ENCODE measurements at regions not wholly inside any gene's neighbourhood (a gene's known extent, or its start where the extent isn't known, plus 50 kb on each side); places are given as distances from the start of the nearest gene placed in this dataset.
A peak's percentile ranks its signal among the peaks of the same experiment; 100 is the strongest.

DNA sequence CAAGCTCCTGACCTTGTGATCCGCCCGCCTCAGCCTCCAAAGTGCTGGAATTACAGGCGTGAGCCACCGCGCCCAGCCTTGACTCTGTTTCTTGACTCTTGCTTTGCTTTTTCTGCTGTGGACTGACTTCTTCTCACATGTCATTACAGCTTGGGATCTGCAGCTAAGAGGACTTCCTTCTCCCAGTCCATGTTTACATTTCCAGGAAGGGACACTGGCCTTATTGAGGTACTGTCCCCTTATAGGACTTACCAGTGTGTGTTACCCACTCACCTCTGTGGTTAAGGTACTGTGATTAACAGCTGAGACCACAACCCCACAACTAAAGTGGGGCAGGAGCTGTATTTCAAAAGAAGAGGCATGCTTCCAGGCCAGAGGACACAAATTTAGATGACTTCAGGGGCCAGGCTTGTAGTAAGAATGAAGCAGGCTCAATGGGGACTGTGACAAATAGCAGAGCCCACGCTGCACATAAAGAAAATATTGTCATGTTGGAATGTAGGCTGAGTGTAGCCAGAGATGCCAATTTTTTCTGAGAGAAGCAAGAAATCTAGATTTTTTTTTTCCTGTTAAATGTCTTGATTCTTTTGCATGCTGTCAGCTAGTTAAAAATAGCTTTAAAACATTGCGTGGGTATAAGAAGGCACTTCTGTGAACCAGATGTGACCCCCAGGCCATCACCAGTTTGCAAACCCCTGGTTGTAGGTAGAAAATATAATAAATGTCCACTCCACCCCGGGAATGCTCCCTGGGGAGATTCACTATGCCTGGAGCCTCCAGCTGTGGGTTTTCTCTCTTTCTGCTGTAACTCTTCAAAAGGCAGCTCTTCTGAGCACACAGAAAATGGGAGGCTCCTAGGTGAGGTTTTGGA lies 75.0 kb downstream of the PTPDC1 start:
- TF ChIP-seq, protein P1, sequence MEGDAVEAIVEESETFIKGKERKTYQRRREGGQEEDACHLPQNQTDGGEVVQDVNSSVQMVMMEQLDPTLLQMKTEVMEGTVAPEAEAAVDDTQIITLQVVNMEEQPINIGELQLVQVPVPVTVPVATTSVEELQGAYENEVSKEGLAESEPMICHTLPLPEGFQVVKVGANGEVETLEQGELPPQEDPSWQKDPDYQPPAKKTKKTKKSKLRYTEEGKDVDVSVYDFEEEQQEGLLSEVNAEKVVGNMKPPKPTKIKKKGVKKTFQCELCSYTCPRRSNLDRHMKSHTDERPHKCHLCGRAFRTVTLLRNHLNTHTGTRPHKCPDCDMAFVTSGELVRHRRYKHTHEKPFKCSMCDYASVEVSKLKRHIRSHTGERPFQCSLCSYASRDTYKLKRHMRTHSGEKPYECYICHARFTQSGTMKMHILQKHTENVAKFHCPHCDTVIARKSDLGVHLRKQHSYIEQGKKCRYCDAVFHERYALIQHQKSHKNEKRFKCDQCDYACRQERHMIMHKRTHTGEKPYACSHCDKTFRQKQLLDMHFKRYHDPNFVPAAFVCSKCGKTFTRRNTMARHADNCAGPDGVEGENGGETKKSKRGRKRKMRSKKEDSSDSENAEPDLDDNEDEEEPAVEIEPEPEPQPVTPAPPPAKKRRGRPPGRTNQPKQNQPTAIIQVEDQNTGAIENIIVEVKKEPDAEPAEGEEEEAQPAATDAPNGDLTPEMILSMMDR (IDR thresholded peaks at IDR 0.05; ENCODE audit: low read depth, low read length) = no peak
- DNase-seq (ENCODE audit: low read depth in 2 of 2) = no peak
- H3K4me3 ChIP-seq (replicated peaks in 1 of 2; ENCODE audit: low read depth in 2 of 2, low read length in 2 of 2) = no peak overlapping the region

DNA sequence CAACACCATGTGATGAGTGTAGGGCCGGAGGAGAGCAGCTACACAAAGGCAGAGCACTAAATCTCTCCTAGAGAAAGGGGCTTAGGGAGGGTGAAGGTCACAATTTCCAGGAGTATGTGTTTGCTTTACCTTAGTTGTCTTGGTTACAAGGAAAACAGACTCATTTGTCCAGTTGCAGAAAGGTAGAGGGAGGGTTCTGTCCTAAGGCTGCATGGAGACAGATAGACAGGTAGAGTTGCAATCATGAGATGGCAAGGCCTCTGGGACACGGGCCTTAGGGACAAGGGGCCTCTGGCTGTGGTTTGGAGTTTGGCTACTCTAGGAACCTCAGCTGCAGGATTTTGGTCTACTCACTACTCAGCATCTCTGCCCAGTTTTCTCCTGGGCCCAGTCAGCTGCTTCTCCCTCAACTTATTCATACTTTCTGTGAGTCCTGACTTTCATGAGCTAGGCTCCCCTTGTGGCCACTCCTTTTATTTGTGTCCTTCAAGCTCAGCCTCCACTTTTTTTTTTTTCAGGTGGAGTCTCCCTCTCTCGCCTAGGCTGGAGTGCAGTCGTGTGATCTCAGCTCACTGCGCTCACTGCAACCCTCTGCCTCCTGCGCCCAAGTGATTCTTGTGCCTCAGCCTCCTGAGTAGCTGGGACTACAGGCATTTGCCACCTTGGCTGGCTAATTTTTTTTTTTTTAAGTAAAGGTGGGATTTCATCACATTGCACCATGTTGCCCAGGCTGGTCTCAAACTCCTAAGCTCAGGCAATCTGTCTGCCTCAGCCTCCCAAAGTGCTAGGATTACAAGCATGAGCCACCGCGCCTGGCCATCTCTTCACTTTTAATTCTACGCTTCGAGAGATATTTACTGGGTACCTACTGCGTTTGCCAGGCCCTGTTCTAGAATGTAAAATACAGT lies 76.6 kb downstream of the PTPDC1 start:
- DNase-seq (ENCODE audit: low read depth in 2 of 2) = no peak
- TF ChIP-seq, protein P1 (IDR thresholded peaks at IDR 0.05; ENCODE audit: low read depth, low read length) = peak; percentile 18

DNA sequence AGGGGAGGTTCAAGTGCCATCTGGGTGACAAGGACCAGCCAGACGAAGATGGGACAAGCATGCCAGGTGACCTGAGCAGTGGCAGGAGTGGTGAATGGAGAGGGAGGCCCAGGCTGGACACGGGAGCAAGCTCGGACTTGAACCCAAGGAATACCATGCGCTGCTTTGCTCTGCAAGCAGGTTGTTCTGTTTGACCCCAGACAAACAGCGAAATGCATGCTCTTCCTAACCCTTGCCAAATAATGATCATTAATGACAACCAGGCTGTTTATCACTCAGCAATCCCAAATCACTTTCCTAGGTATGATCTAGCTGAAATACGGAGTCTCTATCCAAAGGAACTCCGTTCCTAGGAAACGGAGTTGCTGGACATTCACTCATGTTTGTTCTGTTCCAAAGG lies 77.4 kb downstream of the PTPDC1 start:
- DNase-seq (ENCODE audit: low read depth in 2 of 2) = no peak
- TF ChIP-seq, protein P1 (IDR thresholded peaks at IDR 0.05; ENCODE audit: low read depth, low read length) = no peak

More for the DNA sequence above, 76.6 kb downstream of the PTPDC1 start:
- H3K4me3 ChIP-seq (replicated peaks in 1 of 2; ENCODE audit: low read depth in 2 of 2, low read length in 2 of 2) = no peak overlapping the region

DNA sequence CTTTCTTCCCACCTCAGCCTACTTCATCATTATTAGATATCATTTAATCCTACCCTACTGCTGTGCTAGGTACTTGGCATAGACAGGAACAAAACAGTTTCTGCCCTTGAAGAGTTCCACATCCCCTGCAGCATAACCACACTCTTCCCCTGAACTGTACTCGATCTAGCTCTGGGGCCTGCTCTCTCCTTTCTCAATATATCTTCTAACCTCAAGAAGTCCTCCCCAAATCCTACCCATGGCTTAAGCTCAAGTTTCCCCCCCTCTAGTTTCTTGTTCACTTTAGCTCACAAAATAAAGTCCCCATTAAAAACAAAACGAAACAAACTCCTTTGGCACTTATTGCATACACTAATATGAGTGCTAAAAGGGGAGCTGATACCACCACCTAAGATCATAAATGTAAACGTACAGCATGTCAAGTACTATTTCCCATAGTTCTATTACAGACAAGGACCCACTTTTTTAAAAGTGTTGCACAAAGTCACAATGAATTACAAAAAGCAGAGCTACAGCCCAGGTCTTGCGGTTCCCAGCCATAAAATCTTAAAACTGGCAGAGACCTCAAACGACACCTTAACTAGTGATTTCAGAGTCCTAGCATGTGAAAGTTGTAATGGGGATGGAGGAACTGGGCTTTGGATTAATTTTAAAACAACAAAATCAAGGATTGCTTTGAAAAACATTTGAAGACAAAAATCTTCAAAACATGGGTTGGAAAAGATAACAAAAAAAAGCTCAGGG lies 80.7 kb downstream of the PTPDC1 start:
- TF ChIP-seq, protein P1 (IDR thresholded peaks at IDR 0.05; ENCODE audit: low read depth, low read length) = no peak
- H3K4me3 ChIP-seq (replicated peaks in 1 of 2; ENCODE audit: low read depth in 2 of 2, low read length in 2 of 2) = no peak overlapping the region
- no peak for DNase-seq (ENCODE audit: low read depth in 2 of 2)

More for the DNA sequence above, 77.4 kb downstream of the PTPDC1 start:
- H3K4me3 ChIP-seq (replicated peaks in 1 of 2; ENCODE audit: low read depth in 2 of 2, low read length in 2 of 2) = no peak overlapping the region

DNA sequence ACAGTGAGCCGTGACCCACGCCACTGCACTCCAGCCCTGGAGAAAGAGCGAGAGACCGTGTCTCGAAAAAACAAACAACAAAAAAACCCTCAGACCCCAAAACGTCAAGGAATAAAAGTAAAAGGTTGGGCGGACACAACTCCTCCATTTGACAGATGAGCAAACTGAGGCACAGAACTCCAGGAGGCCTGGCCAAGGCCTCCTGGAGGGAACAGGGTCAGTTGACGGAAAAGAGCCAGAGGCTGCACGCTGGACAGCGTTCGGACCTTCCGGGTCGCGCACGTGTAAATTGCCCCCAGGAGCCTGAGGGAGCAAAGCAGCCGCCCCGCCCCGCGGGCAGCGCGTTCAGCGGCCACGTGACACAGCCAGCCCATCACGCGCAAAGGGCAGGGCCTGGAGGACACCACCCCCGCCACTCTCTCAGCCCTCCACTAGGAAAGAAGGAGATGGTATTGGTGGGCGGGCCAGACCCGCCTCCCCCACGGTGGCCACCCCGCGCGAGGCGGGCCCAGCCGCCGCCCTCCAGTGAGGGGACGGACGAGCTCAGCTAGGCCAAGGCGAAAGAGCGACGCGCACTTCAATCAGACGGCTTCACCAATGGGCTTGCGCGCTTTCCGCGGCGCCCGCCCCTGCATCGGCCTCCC lies 81.5 kb downstream of the PTPDC1 start:
- DNase-seq (ENCODE audit: low read depth in 2 of 2) = peak; percentile 99 to 100
- TF ChIP-seq, protein P1 (IDR thresholded peaks at IDR 0.05; ENCODE audit: low read depth, low read length) = no peak
- peak overlapping the region; percentile 22 to 74 for H3K4me3 ChIP-seq (replicated peaks in 1 of 2; ENCODE audit: low read depth in 2 of 2, low read length in 2 of 2)
